MM.1S (cell line): ENCODE measurements at regions not wholly inside any gene's neighbourhood (a gene's known extent, or its start where the extent isn't known, plus 50 kb on each side); places are given as distances from the start of the nearest gene placed in this dataset.

Source experiments
- DNase-seq: peaks from one replicate; pipeline ENCODE4 v3.0.0-alpha.2; 2015
- H2AFZ ChIP-seq: fragments of 300-600 bp; sonication (generic); 2 replicates; pipeline ENCODE4 v1.6.0; 2016; ENCODE audit warnings: antibody characterized with exemption, low read length
- H3F3A ChIP-seq: fragments of 300-600 bp; sonication (generic); 2 replicates; pipeline ENCODE4 v1.6.1; 2016; ENCODE audit warnings: mild to moderate bottlenecking, antibody characterized with exemption, low read length, moderate library complexity, mixed read lengths; ENCODE audit not compliant: insufficient read depth
- H3K27ac ChIP-seq: fragments of 300-600 bp; sonication (generic); 2 replicates; pipeline ENCODE4 v1.5.1; 2016; ENCODE audit warnings: mild to moderate bottlenecking, low read length
- H3K27me3 ChIP-seq: fragments of 300-600 bp; sonication (generic); replicated peaks from 2 replicates; pipeline ENCODE4 v1.6.0; 2016; ENCODE audit warnings: low read length; ENCODE audit not compliant: insufficient read depth
- H3K36me3 ChIP-seq: fragments of 300-600 bp; sonication (generic); replicated peaks from 2 replicates; pipeline ENCODE4 v1.6.1; 2016; ENCODE audit warnings: mild to moderate bottlenecking, low read length, mixed read lengths; ENCODE audit not compliant: insufficient read depth
- H3K4me1 ChIP-seq: fragments of 300-600 bp; sonication (generic); 2 replicates; pipeline ENCODE4 v1.6.1; 2016; ENCODE audit warnings: low read length, mixed read lengths
- H3K4me2 ChIP-seq: fragments of 300-600 bp; sonication (generic); 2 replicates; pipeline ENCODE4 v1.6.0; 2016; ENCODE audit warnings: low read depth, low read length
- H3K4me3 ChIP-seq: fragments of 300-600 bp; sonication (generic); 2 replicates; pipeline ENCODE4 v1.5.1; 2016; ENCODE audit warnings: low read length, mixed read lengths
- H3K79me2 ChIP-seq: fragments of 300-600 bp; sonication (generic); 2 replicates; pipeline ENCODE4 v1.6.1; 2016; ENCODE audit warnings: mixed run types, low read length, mixed read lengths
- H3K9ac ChIP-seq: fragments of 300-600 bp; sonication (generic); 2 replicates; pipeline ENCODE4 v1.6.1; 2016; ENCODE audit warnings: low read length, mixed read lengths
- H3K9me2 ChIP-seq: fragments of 300-600 bp; sonication (generic); replicated peaks from 2 replicates; pipeline ENCODE4 v1.6.1; 2016; ENCODE audit warnings: mild to moderate bottlenecking, low read length, mixed read lengths; ENCODE audit not compliant: insufficient read depth
- H3K9me3 ChIP-seq: fragments of 300-600 bp; sonication (generic); replicated peaks from 2 replicates; pipeline ENCODE4 v1.6.1; 2016; ENCODE audit warnings: mild to moderate bottlenecking, low read length, mixed read lengths; ENCODE audit not compliant: insufficient read depth
- H4K20me1 ChIP-seq: fragments of 300-600 bp; sonication (generic); 2 replicates; pipeline ENCODE4 v1.6.1; 2016; ENCODE audit warnings: mild to moderate bottlenecking, low read length, moderate library complexity, mixed read lengths; ENCODE audit not compliant: insufficient read depth
- EZH2 ChIP-seq: fragments of 300-600 bp; sonication (generic); optimal IDR thresholded peaks from 2 replicates; pipeline ENCODE3; 2017; ENCODE audit warnings: low read depth, mild to moderate bottlenecking, antibody characterized with exemption, low read length, mixed read lengths
- EZH2phosphoT487 ChIP-seq: fragments of 300-600 bp; sonication (generic); IDR thresholded peaks from 2 replicates; pipeline ENCODE4 v1.6.1; 2018; ENCODE audit warnings: antibody characterized with exemption, low read length
- TF ChIP-seq, protein P1 (sequence below): fragments of 300-600 bp; sonication (generic); IDR thresholded peaks from 2 replicates; pipeline ENCODE4 v1.5.1; 2016; ENCODE audit warnings: antibody characterized with exemption, low read length, mixed read lengths

DNA sequence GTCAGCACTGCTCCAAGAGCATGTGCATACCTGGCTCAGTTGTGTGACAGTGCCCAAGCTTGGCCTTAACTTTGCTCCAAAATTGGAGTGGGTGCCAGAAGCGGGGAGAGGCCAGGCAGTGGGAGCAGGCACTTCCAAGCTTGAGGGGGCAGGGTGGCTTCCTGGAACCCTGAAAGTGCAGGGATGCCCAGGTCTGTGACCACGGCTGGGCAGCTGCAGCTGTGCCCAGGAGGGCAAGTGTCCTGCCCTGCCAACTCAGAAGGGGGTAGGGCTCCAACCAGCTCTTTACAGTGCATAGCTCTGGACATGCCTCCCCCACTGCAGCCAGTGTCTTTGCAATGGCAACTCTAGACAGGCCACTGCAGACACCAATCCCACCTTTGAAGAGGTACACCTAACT, 478.6 kb downstream of the OTOL1 start:
- Histone ChIP-seq H3K27me3 (no peaks in the 10 kb centered on the region), H3K9me3 (no peaks in the 10 kb centered on the region; the same call in 1 of the 2 replicates), H2AFZ (no peak overlapping the region), H3K4me1 (peaks cover 15% of the 10 kb centered on the region), H3K79me2 (no peaks in the 10 kb centered on the region), H3K36me3 (no peaks in the 10 kb centered on the region), H3K9ac (no peak overlapping the region), H3K9me2 (no peaks in the 10 kb centered on the region), H3K27ac (no peak overlapping the region), H3K4me3 (no peak overlapping the region), H3F3A (no peaks in the 10 kb centered on the region), H4K20me1 (no peaks in the 10 kb centered on the region), H3K4me2 (no peak overlapping the region)
- TF ChIP-seq EZH2 (no peak), EZH2phosphoT487 (no peak)
- TF ChIP-seq, protein P1, sequence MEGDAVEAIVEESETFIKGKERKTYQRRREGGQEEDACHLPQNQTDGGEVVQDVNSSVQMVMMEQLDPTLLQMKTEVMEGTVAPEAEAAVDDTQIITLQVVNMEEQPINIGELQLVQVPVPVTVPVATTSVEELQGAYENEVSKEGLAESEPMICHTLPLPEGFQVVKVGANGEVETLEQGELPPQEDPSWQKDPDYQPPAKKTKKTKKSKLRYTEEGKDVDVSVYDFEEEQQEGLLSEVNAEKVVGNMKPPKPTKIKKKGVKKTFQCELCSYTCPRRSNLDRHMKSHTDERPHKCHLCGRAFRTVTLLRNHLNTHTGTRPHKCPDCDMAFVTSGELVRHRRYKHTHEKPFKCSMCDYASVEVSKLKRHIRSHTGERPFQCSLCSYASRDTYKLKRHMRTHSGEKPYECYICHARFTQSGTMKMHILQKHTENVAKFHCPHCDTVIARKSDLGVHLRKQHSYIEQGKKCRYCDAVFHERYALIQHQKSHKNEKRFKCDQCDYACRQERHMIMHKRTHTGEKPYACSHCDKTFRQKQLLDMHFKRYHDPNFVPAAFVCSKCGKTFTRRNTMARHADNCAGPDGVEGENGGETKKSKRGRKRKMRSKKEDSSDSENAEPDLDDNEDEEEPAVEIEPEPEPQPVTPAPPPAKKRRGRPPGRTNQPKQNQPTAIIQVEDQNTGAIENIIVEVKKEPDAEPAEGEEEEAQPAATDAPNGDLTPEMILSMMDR, result no peak
- no peak for DNase-seq

DNA sequence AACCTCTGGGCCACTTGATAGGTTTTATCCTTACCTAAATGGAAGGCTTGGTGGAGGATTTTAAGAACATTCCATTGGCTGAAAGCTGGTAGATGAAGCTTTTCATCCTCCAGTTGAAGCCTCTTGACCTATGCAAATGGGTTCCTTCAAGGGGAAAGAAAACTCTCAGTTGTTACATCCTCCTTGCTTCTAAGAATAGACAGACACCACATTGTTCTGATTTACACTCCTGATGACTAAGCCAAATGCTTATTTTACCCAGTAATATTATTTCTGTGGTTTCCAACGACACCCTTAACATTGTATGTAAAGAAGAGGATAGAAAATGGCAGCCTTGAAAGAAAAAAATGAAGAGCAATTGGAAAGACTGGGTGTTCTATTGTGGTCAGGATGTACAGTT, 480.5 kb downstream of the OTOL1 start:
- Histone ChIP-seq H2AFZ (0 out of 2 replicates have a peak overlapping the region, but pooled peaks have one; percentile 8), H3K9me3 (no peaks in the 10 kb centered on the region), H3K4me2 (peak overlapping the region; percentile 6; the same call in 1 of the 2 replicates), H3K27me3 (no peaks in the 10 kb centered on the region), H4K20me1 (no peaks in the 10 kb centered on the region), H3K9ac (no peak overlapping the region), H3K9me2 (no peaks in the 10 kb centered on the region), H3K4me3 (no peak overlapping the region), H3F3A (no peaks in the 10 kb centered on the region), H3K27ac (no peak overlapping the region), H3K79me2 (no peaks in the 10 kb centered on the region), H3K4me1 (peaks cover 15% of the 10 kb centered on the region), H3K36me3 (no peaks in the 10 kb centered on the region)
- TF ChIP-seq EZH2phosphoT487, result no peak
- TF ChIP-seq EZH2, result no peak
- TF ChIP-seq, protein P1, result no peak
- peak; percentile 80 for DNase-seq

DNA sequence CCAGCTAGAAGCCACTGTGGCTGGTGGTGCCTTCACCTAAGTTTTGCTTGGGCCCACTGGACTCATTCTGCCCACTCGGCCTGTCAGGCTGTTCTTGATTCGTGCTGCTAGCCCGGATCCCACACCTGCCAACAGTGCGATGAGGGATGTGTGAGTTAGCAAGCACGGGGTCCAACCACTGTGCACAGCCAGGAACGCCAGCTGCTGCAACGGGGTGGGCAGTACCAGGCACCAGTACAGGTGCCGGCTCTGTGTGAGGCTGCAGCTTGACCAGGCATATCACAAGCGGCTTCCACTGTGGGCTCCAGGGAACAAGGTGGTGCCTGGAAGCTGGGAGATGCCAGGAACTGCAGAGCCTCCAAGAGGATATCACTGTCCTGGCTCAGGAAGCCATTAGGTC, 481.2 kb downstream of the OTOL1 start:
- no peaks in the 10 kb centered on the region for H3K9me3 ChIP-seq
- no peaks in the 10 kb centered on the region for H3K79me2 ChIP-seq
- peaks cover 15% of the 10 kb centered on the region for H3K4me1 ChIP-seq
- TF ChIP-seq, protein P1, result no peak
- TF ChIP-seq EZH2phosphoT487 (no peak), EZH2 (no peak)
- no peaks in the 10 kb centered on the region for H3K36me3 ChIP-seq
- H3K4me2 ChIP-seq, result no peak overlapping the region
- no peak overlapping the region for H3K4me3 ChIP-seq
- DNase-seq, result no peak
- no peak overlapping the region for H3K9ac ChIP-seq
- no peaks in the 10 kb centered on the region for H3K9me2 ChIP-seq
- no peak overlapping the region for H3K27ac ChIP-seq
- no peaks in the 10 kb centered on the region for H4K20me1 ChIP-seq
- no peaks in the 10 kb centered on the region for H3F3A ChIP-seq
- H3K27me3 ChIP-seq, result no peaks in the 10 kb centered on the region
- H2AFZ ChIP-seq, result no peak overlapping the region
